ENCODE measurements at regions not wholly inside any gene's neighbourhood (a gene's known extent, or its start where the extent isn't known, plus 50 kb on each side); places are given as distances from the start of the nearest gene placed in this dataset.

GRCh38 chr7:25887266-25887665 lies 264.7 kb upstream of the NFE2L3 start:
- no peak overlapping the region for H3K4me3 ChIP-seq (ENCODE audit: low read length)
- TF ChIP-seq, protein P1, sequence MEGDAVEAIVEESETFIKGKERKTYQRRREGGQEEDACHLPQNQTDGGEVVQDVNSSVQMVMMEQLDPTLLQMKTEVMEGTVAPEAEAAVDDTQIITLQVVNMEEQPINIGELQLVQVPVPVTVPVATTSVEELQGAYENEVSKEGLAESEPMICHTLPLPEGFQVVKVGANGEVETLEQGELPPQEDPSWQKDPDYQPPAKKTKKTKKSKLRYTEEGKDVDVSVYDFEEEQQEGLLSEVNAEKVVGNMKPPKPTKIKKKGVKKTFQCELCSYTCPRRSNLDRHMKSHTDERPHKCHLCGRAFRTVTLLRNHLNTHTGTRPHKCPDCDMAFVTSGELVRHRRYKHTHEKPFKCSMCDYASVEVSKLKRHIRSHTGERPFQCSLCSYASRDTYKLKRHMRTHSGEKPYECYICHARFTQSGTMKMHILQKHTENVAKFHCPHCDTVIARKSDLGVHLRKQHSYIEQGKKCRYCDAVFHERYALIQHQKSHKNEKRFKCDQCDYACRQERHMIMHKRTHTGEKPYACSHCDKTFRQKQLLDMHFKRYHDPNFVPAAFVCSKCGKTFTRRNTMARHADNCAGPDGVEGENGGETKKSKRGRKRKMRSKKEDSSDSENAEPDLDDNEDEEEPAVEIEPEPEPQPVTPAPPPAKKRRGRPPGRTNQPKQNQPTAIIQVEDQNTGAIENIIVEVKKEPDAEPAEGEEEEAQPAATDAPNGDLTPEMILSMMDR (IDR thresholded peaks at IDR 0.05; ENCODE audit: insufficient read depth, low read depth, low read length, missing control alignments), result no peak
- DNase-seq (ENCODE audit: low read depth), result no peak

DNA sequence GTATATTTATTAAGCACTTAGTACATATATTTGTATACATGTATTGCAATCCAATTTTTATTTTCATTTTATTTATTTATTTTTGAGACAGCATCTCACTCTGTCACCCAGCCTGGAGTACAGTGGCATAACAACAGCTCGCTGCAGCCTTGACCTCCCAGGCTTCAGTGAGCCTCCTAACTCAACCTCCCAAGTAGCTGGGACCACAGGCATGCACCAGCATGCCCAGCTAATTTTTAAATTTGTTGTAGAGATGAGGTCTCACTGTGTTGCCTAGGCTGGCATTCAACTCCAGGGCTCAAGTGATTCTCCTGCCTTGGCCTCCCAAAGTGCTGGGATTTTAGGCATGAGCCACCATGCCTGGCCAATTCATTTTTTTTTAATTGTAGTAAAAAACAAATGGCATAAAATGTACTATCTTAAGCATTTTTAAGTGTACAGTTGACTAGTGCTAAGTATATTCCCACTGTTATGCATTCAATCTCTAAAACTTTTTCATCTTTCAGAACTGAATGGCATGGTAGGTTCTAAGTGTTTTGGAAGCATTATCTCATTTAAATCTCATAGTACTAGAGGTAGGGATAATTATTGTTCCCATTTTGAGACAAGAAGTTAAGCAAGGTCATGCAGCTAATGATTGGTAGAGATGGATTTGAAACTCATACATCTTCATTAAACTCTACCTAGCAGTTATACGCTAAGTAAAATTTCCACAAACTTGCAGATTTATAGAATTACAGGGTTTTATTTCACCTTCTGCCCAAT lies 264.0 kb upstream of the NFE2L3 start:
- TF ChIP-seq, protein P1 (IDR thresholded peaks at IDR 0.05; ENCODE audit: insufficient read depth, low read depth, low read length, missing control alignments), result no peak
- DNase-seq (ENCODE audit: low read depth), result no peak
- H3K4me3 ChIP-seq (ENCODE audit: low read length), result no peak overlapping the region

DNA sequence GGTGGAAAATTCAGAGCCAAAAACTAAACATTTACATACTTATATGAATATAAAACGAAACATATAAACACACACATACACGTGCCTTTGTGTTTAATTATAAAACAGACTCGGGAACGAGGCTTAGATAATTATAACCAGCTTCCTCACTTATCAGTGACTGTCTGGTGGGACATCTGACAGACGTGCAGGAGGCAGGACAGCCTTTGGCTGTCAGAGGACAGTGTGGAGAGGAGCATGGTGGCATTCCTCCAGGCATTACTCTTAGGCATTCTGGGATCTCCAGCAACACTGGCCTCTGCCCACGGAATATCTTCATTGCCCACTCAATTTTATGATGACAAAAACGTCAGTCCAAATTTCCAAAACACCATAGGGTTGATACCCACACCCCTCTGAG lies 262.2 kb upstream of the NFE2L3 start:
- DNase-seq (ENCODE audit: low read depth), result no peak
- H3K4me3 ChIP-seq (ENCODE audit: low read length), result no peak overlapping the region
- TF ChIP-seq, protein P1 (IDR thresholded peaks at IDR 0.05; ENCODE audit: insufficient read depth, low read depth, low read length, missing control alignments), result no peak

- DNase-seq (ENCODE audit: low read depth), result no peak
- TF ChIP-seq, protein P1 (IDR thresholded peaks at IDR 0.05; ENCODE audit: insufficient read depth, low read depth, low read length, missing control alignments), result no peak
- H3K4me3 ChIP-seq (ENCODE audit: low read length), result no peak overlapping the region
These were observed 260.4 kb upstream of the NFE2L3 start for GRCh38 chr7:25891591-25891990.

- TF ChIP-seq, protein P1 (IDR thresholded peaks at IDR 0.05; ENCODE audit: insufficient read depth, low read depth, low read length, missing control alignments), result no peak
- no peak overlapping the region for H3K4me3 ChIP-seq (ENCODE audit: low read length)
These were observed 258.6 kb upstream of the NFE2L3 start for GRCh38 chr7:25893436-25893835.

GRCh38 chr7:25894002-25894901 lies 257.7 kb upstream of the NFE2L3 start:
- DNase-seq (ENCODE audit: low read depth), result peak; percentile 90
- TF ChIP-seq, protein P1 (IDR thresholded peaks at IDR 0.05; ENCODE audit: insufficient read depth, low read depth, low read length, missing control alignments), result no peak
- H3K4me3 ChIP-seq (ENCODE audit: low read length), result no peak overlapping the region

More at GRCh38 chr7:25893436-25893835, 258.6 kb upstream of the NFE2L3 start:
- no peak for DNase-seq (ENCODE audit: low read depth)
